NCI-H146 treated with DMSO at 0.1 percent for 48 hours (cell line): ENCODE measurements at regions not wholly inside any gene's neighbourhood (a gene's known extent, or its start where the extent isn't known, plus 50 kb on each side); places are given as distances from the start of the nearest gene placed in this dataset.
"Not testable (repeated sequence)": the region's sequence is repeated elsewhere in the genome, so short reads cannot be mapped to it uniquely, and the experiment has no call there.

Experiments
- DNase-seq: peaks from one replicate; lab custom pipeline; 2025; ENCODE audit not compliant: unreplicated experiment; lab: John Stamatoyannopoulos, UW

GRCh38 chr18:5830902-5831301 lies 64.4 kb downstream of the TMEM200C start:
- not testable (repeated sequence) for DNase-seq

- no peak for DNase-seq
Measured at GRCh38 chr18:5828913-5829312, 66.4 kb downstream of the TMEM200C start.

GRCh38 chr18:5825663-5826062 lies 69.7 kb downstream of the TMEM200C start:
- no peak for DNase-seq

- DNase-seq, result no peak
Measured at GRCh38 chr18:5824370-5824984, 70.8 kb downstream of the TMEM200C start.

GRCh38 chr18:5817816-5818215 lies 77.5 kb downstream of the TMEM200C start:
- DNase-seq, result no peak

GRCh38 chr18:5806860-5807259 lies 88.5 kb downstream of the TMEM200C start:
- DNase-seq, result no peak

- no peak for DNase-seq
Measured at GRCh38 chr18:5787936-5788335, 107.4 kb downstream of the TMEM200C start.

GRCh38 chr18:5779922-5780321 lies 115.4 kb downstream of the TMEM200C start:
- DNase-seq, result no peak

GRCh38 chr18:5772306-5773105 lies 122.8 kb downstream of the TMEM200C start:
- no peak for DNase-seq

GRCh38 chr18:5771343-5771742 lies 124.0 kb downstream of the TMEM200C start:
- DNase-seq, result no peak

- no peak for DNase-seq
Measured at GRCh38 chr18:5770176-5770575, 125.1 kb downstream of the TMEM200C start.

- no peak for DNase-seq
Measured at GRCh38 chr18:5768454-5768853, 126.9 kb downstream of the TMEM200C start.

- DNase-seq, result no peak
Measured at GRCh38 chr18:5759194-5759593, 136.1 kb downstream of the TMEM200C start.

- DNase-seq, result no peak
Measured at GRCh38 chr18:5756823-5757222, 138.5 kb downstream of the TMEM200C start.

- DNase-seq, result no peak
Measured at GRCh38 chr18:5747678-5748077, 147.6 kb downstream of the TMEM200C start.

- DNase-seq, result no peak
Measured at GRCh38 chr18:5746844-5747243, 148.5 kb downstream of the TMEM200C start.

- no peak for DNase-seq
Measured at GRCh38 chr18:5744659-5745058, 150.7 kb downstream of the TMEM200C start.

GRCh38 chr18:5738526-5738925 lies 156.8 kb downstream of the TMEM200C start:
- no peak for DNase-seq

- no peak for DNase-seq
Measured at GRCh38 chr18:5732318-5732717, 163.0 kb downstream of the TMEM200C start.

GRCh38 chr18:5729983-5730699 lies 165.2 kb downstream of the TMEM200C start:
- no peak for DNase-seq

- no peak for DNase-seq
Measured at GRCh38 chr18:5728531-5728930, 166.8 kb downstream of the TMEM200C start.

- DNase-seq, result no peak
Measured at GRCh38 chr18:5726011-5726410, 169.3 kb downstream of the TMEM200C start.
